ENCODE measurements at regions not wholly inside any gene's neighbourhood (a gene's known extent, or its start where the extent isn't known, plus 50 kb on each side); places are given as distances from the start of the nearest gene placed in this dataset.

DNA sequence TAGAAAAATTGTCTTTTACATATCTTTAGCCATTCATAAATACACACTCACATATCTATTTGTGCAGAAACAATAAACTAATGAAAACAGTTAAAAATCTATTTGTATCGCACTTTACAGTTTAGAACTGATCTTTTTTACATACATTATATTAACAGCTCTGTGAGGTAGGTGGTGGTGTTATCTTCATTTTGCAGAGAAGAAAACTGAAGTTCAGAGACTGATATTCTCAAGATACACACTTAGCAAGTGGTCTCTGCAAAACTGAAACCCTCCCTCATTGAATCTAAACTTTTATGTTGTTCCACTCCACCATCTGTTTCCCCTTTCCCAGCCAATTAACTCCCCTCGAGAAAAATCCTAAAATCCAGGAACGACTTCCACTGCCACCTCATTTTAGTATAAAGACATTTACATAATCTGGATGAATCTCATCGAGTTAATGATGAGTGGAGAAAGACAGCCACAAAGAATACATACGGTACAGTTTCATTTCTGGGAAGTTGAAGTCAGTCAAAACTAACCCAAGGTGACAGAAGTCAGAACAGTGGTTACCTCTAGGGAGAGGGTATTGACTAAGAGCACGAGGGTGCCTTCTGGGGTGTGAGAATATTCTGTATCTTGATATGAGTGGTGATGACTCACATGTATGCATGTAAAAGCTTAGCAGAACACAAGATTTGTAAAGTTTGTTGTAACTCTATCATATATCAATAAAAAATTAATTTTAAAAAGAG, 524.2 kb upstream of the TCF4 start (continued):
- TF ChIP-seq, protein P1, sequence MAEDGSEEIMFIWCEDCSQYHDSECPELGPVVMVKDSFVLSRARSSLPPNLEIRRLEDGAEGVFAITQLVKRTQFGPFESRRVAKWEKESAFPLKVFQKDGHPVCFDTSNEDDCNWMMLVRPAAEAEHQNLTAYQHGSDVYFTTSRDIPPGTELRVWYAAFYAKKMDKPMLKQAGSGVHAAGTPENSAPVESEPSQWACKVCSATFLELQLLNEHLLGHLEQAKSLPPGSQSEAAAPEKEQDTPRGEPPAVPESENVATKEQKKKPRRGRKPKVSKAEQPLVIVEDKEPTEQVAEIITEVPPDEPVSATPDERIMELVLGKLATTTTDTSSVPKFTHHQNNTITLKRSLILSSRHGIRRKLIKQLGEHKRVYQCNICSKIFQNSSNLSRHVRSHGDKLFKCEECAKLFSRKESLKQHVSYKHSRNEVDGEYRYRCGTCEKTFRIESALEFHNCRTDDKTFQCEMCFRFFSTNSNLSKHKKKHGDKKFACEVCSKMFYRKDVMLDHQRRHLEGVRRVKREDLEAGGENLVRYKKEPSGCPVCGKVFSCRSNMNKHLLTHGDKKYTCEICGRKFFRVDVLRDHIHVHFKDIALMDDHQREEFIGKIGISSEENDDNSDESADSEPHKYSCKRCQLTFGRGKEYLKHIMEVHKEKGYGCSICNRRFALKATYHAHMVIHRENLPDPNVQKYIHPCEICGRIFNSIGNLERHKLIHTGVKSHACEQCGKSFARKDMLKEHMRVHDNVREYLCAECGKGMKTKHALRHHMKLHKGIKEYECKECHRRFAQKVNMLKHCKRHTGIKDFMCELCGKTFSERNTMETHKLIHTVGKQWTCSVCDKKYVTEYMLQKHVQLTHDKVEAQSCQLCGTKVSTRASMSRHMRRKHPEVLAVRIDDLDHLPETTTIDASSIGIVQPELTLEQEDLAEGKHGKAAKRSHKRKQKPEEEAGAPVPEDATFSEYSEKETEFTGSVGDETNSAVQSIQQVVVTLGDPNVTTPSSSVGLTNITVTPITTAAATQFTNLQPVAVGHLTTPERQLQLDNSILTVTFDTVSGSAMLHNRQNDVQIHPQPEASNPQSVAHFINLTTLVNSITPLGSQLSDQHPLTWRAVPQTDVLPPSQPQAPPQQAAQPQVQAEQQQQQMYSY (CRISPR knock-in tag; IDR thresholded peaks at IDR 0.05), result no peak
- TF ChIP-seq HDGF (IDR thresholded peaks at IDR 0.05) (no peak), ZNF217 (IDR thresholded peaks at IDR 0.05) (peak; percentile 98), SRF (IDR thresholded peaks at IDR 0.05; ENCODE audit: low read depth in 2 of 2, low read length in 2 of 2) (peak in 1 of 2 experiments; percentile 89; a peak in 2 of 4 replicates), CREB1 (IDR thresholded peaks at IDR 0.05; ENCODE audit: low read depth) (no peak), EGR1 (IDR thresholded peaks at IDR 0.05; ENCODE audit: borderline replicate concordance in 1 of 2, low read depth in 2 of 2, low read length in 2 of 2) (no peak), ZSCAN29 (IDR thresholded peaks at IDR 0.05) (no peak), MXI1 (IDR thresholded peaks at IDR 0.05; ENCODE audit: low read depth, low read length) (no peak; the same call in 1 of the 2 replicates), TBL1XR1 (IDR thresholded peaks at IDR 0.05; ENCODE audit: low read depth, low read length) (peak; percentile 74; the same call in 1 of the 2 replicates), MEF2B (IDR thresholded peaks at IDR 0.05; ENCODE audit: partially characterized antibody, poor library complexity, severe bottlenecking) (peak; percentile 91), HCFC1 (IDR thresholded peaks at IDR 0.05; ENCODE audit: low read length) (no peak), MYC (IDR thresholded peaks at IDR 0.05; ENCODE audit: insufficient read depth, insufficient read length, insufficient replicate concordance, low read length, severe bottlenecking) (no peak), SUPT20H (IDR thresholded peaks at IDR 0.05; ENCODE audit: borderline replicate concordance, control insufficient read depth, low read depth, low read length) (no peak), RB1 (IDR thresholded peaks at IDR 0.05; ENCODE audit: borderline replicate concordance) (no peak), POLR2AphosphoS2 (IDR thresholded peaks at IDR 0.05; ENCODE audit: low read depth, low read length) (no peak)
- TF ChIP-seq, protein P2, sequence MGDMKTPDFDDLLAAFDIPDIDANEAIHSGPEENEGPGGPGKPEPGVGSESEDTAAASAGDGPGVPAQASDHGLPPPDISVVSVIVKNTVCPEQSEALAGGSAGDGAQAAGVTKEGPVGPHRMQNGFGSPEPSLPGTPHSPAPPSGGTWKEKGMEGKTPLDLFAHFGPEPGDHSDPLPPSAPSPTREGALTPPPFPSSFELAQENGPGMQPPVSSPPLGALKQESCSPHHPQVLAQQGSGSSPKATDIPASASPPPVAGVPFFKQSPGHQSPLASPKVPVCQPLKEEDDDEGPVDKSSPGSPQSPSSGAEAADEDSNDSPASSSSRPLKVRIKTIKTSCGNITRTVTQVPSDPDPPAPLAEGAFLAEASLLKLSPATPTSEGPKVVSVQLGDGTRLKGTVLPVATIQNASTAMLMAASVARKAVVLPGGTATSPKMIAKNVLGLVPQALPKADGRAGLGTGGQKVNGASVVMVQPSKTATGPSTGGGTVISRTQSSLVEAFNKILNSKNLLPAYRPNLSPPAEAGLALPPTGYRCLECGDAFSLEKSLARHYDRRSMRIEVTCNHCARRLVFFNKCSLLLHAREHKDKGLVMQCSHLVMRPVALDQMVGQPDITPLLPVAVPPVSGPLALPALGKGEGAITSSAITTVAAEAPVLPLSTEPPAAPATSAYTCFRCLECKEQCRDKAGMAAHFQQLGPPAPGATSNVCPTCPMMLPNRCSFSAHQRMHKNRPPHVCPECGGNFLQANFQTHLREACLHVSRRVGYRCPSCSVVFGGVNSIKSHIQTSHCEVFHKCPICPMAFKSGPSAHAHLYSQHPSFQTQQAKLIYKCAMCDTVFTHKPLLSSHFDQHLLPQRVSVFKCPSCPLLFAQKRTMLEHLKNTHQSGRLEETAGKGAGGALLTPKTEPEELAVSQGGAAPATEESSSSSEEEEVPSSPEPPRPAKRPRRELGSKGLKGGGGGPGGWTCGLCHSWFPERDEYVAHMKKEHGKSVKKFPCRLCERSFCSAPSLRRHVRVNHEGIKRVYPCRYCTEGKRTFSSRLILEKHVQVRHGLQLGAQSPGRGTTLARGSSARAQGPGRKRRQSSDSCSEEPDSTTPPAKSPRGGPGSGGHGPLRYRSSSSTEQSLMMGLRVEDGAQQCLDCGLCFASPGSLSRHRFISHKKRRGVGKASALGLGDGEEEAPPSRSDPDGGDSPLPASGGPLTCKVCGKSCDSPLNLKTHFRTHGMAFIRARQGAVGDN (IDR thresholded peaks at IDR 0.05), result no peak
- TF ChIP-seq, protein P3, sequence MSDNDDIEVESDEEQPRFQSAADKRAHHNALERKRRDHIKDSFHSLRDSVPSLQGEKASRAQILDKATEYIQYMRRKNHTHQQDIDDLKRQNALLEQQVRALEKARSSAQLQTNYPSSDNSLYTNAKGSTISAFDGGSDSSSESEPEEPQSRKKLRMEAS (IDR thresholded peaks at IDR 0.05; ENCODE audit: low read depth, low read length), result no peak
